ENCODE measurements at regions not wholly inside any gene's neighbourhood (a gene's known extent, or its start where the extent isn't known, plus 50 kb on each side); places are given as distances from the start of the nearest gene placed in this dataset.

GRCh38 chr18:72419914-72420313, 124.2 kb downstream of the CBLN2 start:
- no peak for TF ChIP-seq EZH2phosphoT487 (IDR thresholded peaks at IDR 0.05; ENCODE audit: low read depth, severe bottlenecking, unreplicated experiment)
- TF ChIP-seq CTCF (IDR thresholded peaks at IDR 0.05; ENCODE audit: poor library complexity) = no peak
- no peak for TF ChIP-seq EZH2 (IDR thresholded peaks at IDR 0.05; ENCODE audit: borderline replicate concordance)
